Renal cortical epithelial cell (primary cell): ENCODE measurements at regions not wholly inside any gene's neighbourhood (a gene's known extent, or its start where the extent isn't known, plus 50 kb on each side); places are given as distances from the start of the nearest gene placed in this dataset.
A peak's percentile ranks its signal among the peaks of the same experiment; 100 is the strongest.

Experiments used
- DNase-seq: peaks from one replicate; pipeline ENCODE4 v3.0.0-alpha.2; 2011; ENCODE audit warnings: low read depth

DNA sequence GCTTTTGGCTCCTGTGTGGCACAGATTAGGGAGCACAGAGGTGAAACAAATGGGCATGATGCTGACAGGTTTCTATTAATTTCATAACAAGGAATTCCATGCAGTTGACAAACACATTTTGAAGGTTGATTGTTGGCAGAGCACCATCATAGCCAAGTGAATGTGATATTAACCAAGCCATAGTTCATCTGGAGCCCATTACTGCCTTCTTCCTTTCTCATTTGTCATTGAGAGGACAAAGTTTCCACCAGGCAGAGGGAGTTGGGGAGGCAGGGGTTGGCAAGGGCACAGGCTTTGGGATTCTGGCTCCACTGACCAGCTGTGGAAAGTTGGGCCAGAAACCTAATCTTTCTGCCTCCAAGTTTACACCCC lies 325.2 kb downstream of the MFSD1 start:
- DNase-seq = no peak

DNA sequence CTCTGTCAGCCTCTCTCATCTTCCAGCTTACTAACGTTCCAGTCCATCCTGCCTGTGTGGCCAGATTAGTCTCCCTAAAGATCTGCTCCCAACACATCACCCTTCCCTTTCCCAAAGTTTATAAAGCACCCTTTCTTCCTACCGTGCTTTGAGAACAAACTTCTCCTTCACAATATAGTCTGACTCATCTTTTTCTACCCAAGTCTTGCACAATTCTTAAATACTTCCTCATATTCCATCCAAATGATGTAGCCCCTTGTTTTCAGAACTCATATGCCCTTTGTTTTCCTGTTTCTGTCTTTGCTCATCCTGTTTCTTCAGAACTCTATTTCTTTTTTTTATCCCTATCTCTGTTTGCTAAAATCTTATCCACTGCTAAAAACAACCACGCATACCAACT lies 326.8 kb downstream of the MFSD1 start:
- peak; percentile 21 for DNase-seq

DNA sequence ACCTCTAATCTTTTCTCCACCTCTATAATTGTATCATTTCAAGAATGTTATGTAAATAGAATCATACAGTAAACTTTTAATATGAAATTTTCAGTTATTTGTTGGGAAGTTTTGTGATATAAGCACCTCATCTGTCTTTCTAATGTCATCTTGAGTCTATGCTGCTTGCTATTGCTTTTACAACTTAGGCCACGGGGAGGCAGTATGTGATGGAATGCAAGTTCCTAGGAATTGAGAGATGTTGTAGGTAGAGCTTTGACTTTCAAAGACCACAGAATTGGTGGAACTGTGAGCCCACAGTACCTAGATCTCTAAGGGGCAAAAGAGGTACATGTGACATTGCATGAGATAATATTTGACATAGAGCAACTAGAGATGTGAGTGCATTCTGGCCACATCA lies 328.3 kb downstream of the MFSD1 start:
- DNase-seq = no peak

DNA sequence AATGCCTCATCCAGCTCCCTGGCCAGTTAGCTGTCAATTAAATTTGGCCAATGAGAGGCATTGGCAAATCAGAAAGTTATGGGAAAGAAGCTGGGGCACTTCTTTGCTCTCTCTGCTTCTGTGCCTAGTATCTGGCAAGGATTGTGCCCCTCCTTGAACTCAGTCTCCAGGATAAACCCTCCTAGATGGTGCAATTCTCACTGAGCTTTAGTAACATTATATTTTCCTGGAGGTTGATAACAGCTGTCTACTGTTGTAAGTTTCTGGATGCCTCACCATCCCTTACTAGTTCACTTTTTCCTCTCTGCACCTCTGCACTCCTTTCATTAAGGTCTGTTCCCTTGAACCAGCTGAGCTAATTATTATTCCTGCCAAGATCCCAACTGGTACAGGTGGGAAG lies 329.5 kb downstream of the MFSD1 start:
- DNase-seq = no peak

DNA sequence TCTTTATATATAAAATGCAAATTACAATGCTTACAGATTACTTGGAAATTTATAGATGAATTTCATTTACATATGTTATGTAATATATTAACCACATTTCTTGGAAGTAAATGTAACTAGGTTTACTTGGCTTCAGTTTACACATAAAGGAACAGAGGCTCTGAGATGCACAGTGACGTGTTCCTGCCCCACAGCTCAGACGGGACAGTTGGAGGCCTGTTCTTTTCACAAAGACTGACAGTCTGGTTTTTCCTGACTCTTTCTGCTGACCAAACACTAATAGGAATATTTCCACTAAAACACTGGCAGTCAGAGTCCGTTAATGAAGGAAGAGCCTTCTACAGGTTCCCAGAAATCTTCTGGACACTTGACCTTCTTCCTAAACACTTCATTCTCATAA lies 336.1 kb downstream of the MFSD1 start:
- no peak for DNase-seq

DNA sequence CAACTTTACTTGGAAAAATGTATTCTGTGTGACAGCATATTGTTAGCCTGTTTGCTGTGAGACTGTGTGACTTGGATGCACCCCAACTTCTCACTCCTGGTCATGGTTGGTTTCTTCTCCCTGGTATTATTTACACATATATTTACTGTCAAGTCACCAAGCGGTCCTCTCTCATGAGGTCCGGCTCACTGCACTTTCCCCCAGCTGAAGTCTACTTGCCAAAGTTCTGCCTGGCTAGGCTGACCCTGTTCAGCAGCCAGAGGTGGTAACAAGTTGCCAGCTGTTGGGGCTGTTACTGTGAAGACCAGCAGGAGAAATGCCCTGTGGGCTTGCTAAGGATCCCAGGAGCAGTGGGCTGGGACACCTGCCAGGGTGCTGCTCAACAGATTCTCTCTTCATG lies 337.5 kb downstream of the MFSD1 start:
- DNase-seq = no peak

DNA sequence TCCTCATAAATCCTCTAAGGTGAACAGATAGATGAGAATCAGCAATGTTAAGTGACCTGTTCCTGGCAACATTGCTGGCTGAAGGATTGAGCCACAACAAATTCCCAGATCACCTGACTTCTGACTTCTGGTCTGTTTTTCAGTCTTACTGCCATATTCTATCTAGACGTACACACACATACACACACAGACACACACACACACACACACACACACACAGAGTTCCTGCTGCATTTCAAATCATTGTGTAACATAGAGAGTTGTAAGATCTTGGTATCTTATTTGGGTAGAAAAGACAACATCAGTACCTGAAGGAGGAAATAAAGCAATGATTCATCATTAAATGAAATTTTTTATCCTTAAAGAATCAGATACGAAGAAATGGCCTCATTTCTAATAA lies 342.6 kb downstream of the MFSD1 start:
- DNase-seq = no peak

DNA sequence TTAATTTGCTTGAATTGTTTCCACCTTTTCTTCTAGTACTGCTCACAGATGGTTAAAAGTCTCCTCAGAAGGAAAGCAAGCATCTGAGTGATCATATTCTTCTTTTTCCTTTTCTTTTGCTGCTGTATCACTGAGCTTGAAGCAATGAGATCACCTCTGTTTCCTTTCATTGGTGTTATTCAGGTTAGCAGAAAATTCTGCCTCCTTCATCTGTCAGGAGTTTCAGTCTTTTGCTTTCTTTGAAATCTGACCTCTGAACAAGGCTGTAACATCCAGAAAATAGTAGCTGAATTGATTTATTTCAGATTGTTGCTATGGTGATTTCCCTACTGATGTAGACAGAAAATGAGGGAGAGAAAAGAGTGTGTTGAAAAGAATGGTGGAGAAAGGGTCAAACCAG lies 343.0 kb downstream of the MFSD1 start:
- no peak for DNase-seq

DNA sequence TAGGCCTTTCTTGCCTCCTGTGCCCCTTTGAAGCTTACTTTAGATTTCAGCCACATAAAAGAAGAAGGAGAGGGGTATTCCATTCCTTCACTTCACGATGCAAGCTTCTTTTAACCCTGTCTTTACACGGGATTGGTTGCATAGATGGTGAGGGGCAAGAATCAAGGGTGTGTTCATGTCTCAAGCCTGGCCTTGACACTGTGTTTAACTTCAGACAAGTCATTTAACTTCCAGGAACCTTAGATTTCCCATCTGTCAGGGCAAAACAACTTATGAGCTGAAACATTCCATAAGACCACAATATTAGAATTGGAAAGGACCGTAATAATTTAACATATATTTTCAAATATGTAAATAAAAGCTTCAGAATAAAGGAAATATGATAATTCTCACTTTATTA lies 344.5 kb downstream of the MFSD1 start:
- no peak for DNase-seq

DNA sequence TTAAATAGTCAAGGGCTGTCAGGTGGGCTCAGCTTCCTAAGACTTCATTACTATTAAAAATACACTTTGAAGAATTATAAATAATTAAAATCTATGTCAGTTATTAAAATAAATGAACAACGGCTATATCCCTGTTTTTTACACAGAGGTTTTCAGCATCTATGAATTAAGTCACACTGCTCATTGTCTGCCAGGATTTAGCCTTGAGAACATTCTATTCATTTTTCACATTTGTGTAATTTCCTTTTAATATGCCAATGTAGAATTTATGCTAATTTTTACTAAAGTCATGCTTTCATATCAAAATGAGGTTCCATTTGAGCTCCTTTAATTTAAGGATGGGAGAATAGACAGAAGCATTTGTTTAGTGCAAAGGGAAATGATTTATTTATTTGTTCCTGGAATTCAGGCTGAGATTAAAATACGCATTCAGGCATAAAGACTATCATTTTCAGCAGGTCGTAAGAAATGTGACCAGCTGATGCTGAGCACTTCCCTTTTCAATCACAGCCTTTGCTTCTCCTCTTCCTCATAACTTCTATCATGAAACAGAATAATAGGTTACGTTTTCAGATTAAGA lies 345.1 kb downstream of the MFSD1 start:
- no peak for DNase-seq

DNA sequence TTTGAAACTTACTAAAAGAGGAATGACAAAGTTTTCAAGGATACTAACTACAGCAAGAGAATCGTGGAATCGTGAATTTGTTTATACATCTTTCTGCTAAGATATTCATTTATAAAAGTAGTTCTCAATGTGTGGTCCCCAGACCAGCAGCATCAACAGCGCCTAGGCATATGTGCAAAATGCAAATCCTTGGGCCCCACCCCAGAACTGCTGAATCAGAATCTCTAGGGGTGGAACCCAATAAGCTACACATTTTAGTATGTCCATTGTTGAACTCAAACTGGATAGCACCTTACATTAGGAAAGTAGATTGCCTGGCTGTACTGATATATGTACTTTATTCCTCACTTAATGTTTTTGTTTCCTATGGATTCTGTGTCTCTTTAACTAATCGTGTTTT lies 346.0 kb downstream of the MFSD1 start:
- no peak for DNase-seq

DNA sequence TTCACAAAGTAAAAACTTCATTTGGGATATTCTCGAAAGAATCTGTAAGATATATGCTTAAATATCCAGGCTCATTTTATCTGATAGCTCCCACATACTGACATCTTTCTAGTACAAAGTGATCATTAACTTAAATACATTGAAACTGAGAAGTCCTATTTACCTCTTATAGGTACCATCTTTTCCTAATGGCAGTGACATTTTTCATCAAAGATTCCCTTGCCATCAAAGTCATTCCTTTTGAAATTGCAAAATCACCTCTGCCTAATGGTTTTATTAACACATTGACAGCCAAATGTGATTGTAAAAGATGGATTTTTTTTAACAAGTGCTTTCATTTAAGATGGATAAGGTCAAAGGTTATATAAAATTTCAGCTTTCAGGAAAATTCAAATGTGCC lies 346.6 kb downstream of the MFSD1 start:
- no peak for DNase-seq

DNA sequence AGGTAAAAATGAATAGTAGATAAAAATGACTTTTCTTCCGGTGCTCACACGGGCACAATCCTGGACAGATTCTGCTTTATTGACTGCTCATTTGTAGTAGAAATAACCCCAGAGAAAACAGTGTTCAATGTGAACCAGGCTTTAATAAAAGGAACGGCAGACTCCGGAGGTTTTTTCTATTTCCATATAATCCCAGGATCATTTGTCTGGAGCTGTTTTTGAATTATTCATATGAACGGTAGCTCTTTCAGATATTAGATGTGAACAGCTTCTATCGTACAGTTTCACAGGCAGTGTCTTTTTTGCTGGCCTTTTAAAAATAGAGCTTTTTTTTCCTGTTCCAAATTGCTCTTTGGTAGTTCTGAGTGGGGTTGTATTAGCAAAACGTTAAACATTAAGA lies 347.3 kb downstream of the MFSD1 start:
- no peak for DNase-seq

DNA sequence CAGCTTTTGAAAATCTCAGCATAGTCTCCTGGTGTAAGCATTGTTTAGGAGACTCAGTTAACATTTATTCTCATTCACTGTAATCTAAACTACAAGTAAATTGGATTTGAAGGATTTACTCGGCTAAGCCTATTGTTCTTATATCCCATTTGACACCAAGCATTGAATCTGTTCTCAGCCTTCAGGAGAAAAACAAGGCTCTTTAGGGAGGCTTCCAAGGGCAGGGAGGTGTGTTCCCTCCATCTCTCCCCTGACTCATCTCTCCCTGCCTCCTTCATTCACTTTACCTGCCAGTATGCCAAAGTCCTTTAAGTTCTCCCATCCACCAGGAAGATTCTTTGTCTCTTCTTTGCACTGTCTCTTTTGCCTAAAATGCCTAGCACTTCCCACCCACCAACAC lies 347.8 kb downstream of the MFSD1 start:
- DNase-seq = no peak

DNA sequence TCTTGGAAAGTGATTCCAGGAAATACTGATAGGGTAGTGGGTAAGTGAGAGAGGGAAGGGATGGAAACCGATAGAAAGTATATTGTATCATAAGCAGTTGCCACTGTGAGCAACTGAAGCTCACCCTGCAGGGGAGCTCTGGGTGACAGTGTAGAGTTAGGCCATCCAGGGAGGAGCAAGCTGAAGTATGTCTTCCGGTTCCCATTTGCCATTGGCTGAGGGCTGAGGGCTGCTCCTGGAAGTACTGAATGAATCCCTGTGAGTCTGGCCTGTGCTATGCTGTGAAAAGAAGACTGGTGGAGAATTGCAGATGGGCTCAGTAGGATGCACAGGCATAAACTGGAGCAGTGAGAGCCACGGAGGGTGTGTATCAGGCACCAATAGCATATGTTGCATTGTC lies 348.3 kb downstream of the MFSD1 start:
- DNase-seq = no peak

DNA sequence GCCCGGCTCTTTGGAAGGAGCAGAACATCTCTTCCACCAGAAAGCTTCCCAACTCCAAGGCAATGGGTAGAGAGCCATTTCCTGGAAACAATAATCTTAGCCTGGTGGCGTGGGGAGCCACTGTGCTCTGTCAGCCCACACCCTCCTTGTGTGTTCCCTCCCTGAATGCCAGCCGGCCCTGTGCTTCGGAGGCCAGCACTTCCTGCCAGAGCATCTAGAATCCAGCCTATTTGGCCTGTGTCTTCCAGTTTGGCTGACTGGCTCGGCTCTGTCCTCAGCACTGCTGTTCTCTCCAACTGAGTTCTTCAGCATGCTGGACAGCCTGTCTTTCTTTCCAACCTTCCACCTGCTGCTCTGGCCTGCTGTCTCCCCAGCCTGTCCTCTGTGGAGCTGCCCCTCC lies 349.3 kb downstream of the MFSD1 start:
- no peak for DNase-seq

DNA sequence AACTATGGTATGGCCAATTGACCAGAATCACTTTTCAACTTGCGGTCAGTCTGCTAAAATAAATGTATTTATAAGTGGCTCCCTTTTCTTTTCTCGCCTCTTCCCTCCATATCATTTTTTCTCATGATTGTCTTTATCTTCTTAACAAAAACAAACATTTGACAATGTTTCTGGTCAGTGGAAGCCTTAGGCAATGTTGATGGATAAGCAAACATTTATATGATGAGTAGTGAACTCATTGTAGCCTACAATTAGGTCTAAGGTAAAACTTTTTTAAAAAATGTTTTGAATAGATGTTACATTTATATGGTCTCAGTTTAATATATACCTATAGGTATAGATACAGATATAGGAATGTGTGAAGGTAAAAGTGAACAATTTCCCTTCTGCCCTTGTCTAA lies 355.4 kb downstream of the MFSD1 start:
- DNase-seq = no peak

DNA sequence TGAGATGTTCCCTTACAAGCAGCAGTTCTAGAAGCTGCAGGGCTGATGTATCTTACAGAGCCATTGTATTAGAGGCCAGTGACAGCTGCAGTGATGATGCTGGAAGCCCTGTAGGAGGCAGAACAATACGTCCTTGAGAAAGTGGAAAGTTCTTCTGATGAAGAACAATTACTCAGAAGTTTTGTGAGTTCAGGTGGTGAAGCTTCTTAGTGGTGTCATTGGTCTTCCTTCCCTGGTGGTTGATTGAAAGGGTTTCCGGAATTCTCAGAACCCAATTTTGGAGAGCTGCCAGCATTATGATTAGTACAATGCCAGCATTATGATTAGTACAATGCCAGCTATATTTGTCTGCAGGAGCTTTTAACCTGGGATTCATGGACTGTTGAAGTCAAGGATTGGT lies 356.4 kb downstream of the MFSD1 start:
- DNase-seq = no peak

DNA sequence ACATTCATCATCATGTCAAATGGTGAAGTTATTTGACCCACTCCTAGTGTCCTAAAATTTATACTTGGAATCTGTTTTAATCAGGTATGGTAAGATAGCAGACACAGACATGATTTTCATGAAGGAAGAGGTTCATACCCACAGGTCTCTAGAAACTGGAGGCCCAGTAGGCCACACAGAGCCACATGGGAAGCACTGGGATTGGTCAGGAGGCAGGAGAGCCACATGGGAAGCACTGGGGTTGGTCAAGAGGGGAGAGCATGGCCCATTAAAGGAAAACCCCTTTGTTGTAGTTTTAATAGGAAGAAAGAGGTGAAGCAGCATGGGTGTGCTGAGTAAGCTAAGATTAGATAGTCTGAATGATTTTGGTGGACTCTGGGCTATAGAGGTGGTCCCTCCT lies 356.9 kb downstream of the MFSD1 start:
- DNase-seq = no peak

DNA sequence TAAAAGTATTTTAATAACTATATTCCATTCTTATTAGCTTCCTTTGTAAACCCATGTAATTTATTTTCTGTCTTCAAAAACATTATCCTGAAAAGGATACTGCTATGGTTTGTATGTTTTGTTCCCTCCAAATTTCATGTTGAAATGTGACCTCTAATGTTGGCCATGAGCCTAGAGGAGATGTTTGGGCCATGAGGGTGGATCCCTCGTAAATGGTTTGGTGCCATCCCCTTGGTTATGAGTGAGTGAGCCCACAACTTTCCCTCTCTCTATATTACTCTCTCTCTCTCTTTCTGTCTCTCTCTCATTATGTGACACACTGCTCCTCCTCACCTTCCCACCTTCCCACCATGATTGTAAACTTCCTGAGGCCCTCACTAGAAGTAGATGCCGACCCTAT lies 357.7 kb downstream of the MFSD1 start:
- no peak for DNase-seq

DNA sequence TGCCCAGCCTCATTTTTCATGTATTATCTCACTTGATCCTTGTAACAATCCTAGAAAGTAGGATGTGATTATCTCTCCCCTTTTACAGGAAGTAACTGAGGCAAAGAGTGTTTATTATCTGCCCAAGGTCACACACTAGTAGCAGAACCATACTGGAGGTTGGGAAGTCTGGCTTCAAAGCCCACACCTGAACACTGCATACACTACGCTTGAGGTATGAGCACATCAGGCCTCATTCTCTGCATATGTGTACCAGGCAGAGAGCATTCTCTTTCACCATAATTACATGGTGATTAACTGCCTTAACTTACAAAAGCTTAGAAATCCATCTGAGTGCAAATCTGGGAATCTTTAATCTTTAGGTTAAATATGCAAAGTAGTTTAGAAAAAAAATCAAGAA lies 361.8 kb downstream of the MFSD1 start:
- DNase-seq = no peak

DNA sequence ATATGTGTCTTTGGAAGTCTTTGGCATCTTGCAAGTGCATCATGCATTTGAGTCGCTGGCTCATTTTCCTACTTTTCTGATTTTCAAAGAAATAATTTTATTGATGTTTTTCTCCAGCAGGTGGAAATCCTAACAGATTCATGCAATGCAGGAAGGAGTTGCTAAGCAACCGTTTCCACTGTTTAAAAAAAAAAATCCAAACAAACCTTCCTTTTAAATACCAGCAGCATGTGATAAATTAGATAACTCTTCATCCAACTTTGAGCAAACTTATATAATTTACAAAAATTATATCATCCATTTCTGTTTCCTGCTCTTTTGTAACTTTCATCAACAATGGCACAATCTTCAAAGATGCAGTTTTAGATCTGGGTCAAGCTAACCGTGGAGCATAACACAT lies 364.1 kb downstream of the MFSD1 start:
- no peak for DNase-seq

DNA sequence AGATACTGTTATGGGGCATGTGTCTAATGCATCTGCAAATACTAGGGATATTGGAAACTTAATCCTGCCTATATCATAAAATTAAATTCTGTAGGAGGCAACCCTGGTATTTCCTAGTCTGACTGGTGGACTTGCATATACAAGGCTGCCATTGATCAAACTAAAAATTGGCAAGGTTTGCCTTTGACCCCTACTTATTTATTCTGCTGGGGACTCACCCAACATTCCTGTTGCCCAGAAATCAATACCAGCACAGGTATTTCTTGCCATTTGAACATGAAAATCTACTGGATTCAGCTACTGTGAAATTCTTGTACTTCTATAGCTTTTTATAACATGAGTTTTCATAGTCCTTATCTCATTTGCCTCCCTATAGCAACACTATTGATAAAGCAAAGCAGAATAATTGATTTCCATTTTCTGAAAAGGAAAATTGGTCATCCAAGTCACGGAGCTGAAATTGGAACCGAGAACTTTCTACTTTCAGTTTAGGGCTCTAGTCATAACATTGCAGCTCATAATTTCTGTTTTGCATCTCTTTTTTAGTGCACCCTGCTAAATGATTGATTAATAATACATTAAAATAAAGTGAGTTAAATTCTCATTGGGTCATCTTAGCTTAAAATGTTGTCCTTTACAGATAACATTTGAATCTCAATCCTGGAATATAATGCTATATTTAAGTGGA lies 365.2 kb downstream of the MFSD1 start:
- no peak for DNase-seq

DNA sequence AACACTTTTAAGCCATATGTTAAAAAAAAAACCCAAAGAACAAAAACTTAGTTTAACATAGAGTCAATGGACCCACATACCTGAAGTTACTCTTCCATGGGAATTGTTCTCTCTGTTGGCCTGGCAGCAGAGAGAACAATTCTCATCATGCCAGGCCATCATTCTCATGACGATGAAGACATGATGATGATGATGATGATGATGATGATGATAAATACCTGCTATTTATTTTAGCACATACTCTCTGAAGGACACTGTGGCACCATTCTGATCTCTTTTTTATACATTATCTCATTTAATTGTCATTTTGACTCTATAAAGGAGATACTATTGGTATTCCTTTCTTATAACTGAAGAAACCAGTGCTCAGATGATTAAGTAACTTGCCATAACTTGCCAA lies 366.9 kb downstream of the MFSD1 start:
- no peak for DNase-seq
